Panc1 (cell line): ENCODE measurements at regions not wholly inside any gene's neighbourhood (a gene's known extent, or its start where the extent isn't known, plus 50 kb on each side); places are given as distances from the start of the nearest gene placed in this dataset.

Experiments used
- POLR2AphosphoS5 ChIP-seq: IDR thresholded peaks from 2 replicates; pipeline ENCODE4 v1.6.1; 2012; ENCODE audit warnings: mild to moderate bottlenecking, low read depth, low read length, moderate library complexity
- SIN3A ChIP-seq: IDR thresholded peaks from 2 replicates; pipeline ENCODE4 v1.6.1; 2012; ENCODE audit warnings: low read depth, mild to moderate bottlenecking, low read length, moderate library complexity, borderline replicate concordance; ENCODE audit not compliant: insufficient read depth
- TF ChIP-seq, protein P1 (sequence below): fragments of 450-650 bp; IDR thresholded peaks from 2 replicates; pipeline ENCODE4 v1.5.1; 2017; ENCODE audit warnings: mild to moderate bottlenecking
- TF ChIP-seq, protein P2 (sequence below), 2 experiments: IDR thresholded peaks; 2 replicates each; pipeline ENCODE4 v1.6.1; 2011 to 2012; ENCODE audit warnings: low read depth in 2 of 2, control low read depth in 1 of 2, low read length in 1 of 2, mild to moderate bottlenecking in 1 of 2, moderate library complexity in 1 of 2; ENCODE audit not compliant: insufficient read depth in 1 of 2

DNA sequence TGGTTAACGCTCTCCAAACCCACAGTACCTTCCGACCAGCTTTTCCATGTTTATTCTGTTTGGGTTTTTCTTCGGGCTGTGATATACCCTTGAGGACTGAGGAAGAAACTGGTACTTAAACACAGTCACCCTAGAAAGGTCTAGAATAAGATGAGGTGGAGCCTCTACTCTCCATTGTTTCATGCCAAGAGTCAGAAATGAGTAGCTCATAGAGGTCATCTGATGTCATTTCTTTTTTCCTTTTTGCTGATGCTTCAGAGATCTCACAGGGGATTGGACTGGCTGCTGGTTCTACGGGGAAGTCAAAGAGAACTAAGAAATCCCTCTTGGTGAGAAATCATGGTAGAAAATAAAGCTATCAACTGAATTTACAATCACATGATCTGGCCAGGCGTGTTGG is 538.2 kb upstream of the TMEM132C start:
- TF ChIP-seq, protein P1, sequence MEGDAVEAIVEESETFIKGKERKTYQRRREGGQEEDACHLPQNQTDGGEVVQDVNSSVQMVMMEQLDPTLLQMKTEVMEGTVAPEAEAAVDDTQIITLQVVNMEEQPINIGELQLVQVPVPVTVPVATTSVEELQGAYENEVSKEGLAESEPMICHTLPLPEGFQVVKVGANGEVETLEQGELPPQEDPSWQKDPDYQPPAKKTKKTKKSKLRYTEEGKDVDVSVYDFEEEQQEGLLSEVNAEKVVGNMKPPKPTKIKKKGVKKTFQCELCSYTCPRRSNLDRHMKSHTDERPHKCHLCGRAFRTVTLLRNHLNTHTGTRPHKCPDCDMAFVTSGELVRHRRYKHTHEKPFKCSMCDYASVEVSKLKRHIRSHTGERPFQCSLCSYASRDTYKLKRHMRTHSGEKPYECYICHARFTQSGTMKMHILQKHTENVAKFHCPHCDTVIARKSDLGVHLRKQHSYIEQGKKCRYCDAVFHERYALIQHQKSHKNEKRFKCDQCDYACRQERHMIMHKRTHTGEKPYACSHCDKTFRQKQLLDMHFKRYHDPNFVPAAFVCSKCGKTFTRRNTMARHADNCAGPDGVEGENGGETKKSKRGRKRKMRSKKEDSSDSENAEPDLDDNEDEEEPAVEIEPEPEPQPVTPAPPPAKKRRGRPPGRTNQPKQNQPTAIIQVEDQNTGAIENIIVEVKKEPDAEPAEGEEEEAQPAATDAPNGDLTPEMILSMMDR = no peak
- TF ChIP-seq SIN3A (no peak), POLR2AphosphoS5 (no peak)
- TF ChIP-seq, protein P2, sequence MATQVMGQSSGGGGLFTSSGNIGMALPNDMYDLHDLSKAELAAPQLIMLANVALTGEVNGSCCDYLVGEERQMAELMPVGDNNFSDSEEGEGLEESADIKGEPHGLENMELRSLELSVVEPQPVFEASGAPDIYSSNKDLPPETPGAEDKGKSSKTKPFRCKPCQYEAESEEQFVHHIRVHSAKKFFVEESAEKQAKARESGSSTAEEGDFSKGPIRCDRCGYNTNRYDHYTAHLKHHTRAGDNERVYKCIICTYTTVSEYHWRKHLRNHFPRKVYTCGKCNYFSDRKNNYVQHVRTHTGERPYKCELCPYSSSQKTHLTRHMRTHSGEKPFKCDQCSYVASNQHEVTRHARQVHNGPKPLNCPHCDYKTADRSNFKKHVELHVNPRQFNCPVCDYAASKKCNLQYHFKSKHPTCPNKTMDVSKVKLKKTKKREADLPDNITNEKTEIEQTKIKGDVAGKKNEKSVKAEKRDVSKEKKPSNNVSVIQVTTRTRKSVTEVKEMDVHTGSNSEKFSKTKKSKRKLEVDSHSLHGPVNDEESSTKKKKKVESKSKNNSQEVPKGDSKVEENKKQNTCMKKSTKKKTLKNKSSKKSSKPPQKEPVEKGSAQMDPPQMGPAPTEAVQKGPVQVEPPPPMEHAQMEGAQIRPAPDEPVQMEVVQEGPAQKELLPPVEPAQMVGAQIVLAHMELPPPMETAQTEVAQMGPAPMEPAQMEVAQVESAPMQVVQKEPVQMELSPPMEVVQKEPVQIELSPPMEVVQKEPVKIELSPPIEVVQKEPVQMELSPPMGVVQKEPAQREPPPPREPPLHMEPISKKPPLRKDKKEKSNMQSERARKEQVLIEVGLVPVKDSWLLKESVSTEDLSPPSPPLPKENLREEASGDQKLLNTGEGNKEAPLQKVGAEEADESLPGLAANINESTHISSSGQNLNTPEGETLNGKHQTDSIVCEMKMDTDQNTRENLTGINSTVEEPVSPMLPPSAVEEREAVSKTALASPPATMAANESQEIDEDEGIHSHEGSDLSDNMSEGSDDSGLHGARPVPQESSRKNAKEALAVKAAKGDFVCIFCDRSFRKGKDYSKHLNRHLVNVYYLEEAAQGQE (IDR thresholded peaks at IDR 0.05; ENCODE audit: insufficient read depth in 1 of 2, low read depth in 2 of 2, low read length in 1 of 2) = no peak
